SK-N-SH (cell line): ENCODE measurements at regions not wholly inside any gene's neighbourhood (a gene's known extent, or its start where the extent isn't known, plus 50 kb on each side); places are given as distances from the start of the nearest gene placed in this dataset.

Experiments
- CTCF ChIA-PET: fragments of 300-600, 350-600 bp; formaldehyde crosslinking; extraction: SDS; loops from one replicate; lab custom pipeline; 2021; lab: Yijun Ruan, JAX
- POLR2A ChIA-PET: fragments of 350-600 bp; sonication (Branson Sonifier 250); formaldehyde crosslinking; extraction: SDS; loops from one replicate; lab custom pipeline; 2020; ENCODE audit warnings: antibody characterized with exemption, inconsistent platforms; lab: Yijun Ruan, JAX
- DNase-seq: peaks from one replicate; pipeline ENCODE4 v3.0.0; 2012
- H2AFZ ChIP-seq: fragments of 200-600 bp; sonication (generic); 2 replicates; pipeline ENCODE4 v1.8.1; 2016; ENCODE audit warnings: antibody characterized with exemption, mild to moderate bottlenecking, low read depth
- H3F3A ChIP-seq: fragments of 200-600 bp; sonication (generic); replicated peaks from 2 replicates; pipeline ENCODE3; 2016; ENCODE audit warnings: antibody characterized with exemption, mild to moderate bottlenecking; ENCODE audit not compliant: insufficient read depth
- H3K27ac ChIP-seq, 2 experiments: fragments of 200-500 bp in 1 of 2; fragments of 200-600 bp in 1 of 2; sonication (Bioruptor generic) in 1 of 2; sonication (generic), shearing (Covaris generic) in 1 of 2; 2 replicates each; pipeline versions ENCODE4 v1.5.1 to v1.6.1; 2014 to 2016; ENCODE audit warnings: low read depth in 2 of 2, inconsistent platforms in 1 of 2, low read length in 1 of 2, mild to moderate bottlenecking in 1 of 2, mixed read lengths in 1 of 2
- H3K27me3 ChIP-seq: fragments of 200-600 bp; sonication (generic), shearing (Covaris generic); 2 replicates; pipeline ENCODE4 v1.6.1; 2016; ENCODE audit warnings: mixed run types; ENCODE audit not compliant: insufficient read depth
- H3K36me3 ChIP-seq, 2 experiments: fragments of 200-500 bp in 1 of 2; fragments of 200-600 bp in 1 of 2; sonication (Bioruptor generic) in 1 of 2; sonication (generic) in 1 of 2; replicated peaks in 1 of 2; 2 replicates each; pipeline versions ENCODE3 to v1.5.1; 2014 to 2016; ENCODE audit warnings: low read length in 1 of 2, mild to moderate bottlenecking in 1 of 2; ENCODE audit not compliant: insufficient read depth in 2 of 2, control insufficient read depth in 1 of 2
- H3K4me1 ChIP-seq, 2 experiments: fragments of 200-500 bp in 1 of 2; fragments of 200-600 bp in 1 of 2; sonication (Bioruptor generic) in 1 of 2; sonication (generic), shearing (Covaris generic) in 1 of 2; 2 replicates each; pipeline versions ENCODE4 v1.5.1 to v1.6.1; 2014 to 2016; ENCODE audit warnings: low read depth in 1 of 2, low read length in 1 of 2, mixed run types in 1 of 2; ENCODE audit not compliant: insufficient read depth in 2 of 2, control insufficient read depth in 1 of 2
- H3K4me2 ChIP-seq: fragments of 200-600 bp; sonication (generic), shearing (Covaris generic); 2 replicates; pipeline ENCODE4 v1.6.1; 2017; ENCODE audit warnings: mixed run types
- H3K4me3 ChIP-seq, 2 experiments: fragments of 200-500 bp in 1 of 2; fragments of 200-600 bp in 1 of 2; sonication (Bioruptor generic) in 1 of 2; sonication (generic), shearing (Covaris generic) in 1 of 2; 2 replicates each; pipeline versions ENCODE4 v1.5.1 to v1.8.1; 2014 to 2016; ENCODE audit warnings: low read depth in 2 of 2, inconsistent platforms in 1 of 2, low read length in 1 of 2, mild to moderate bottlenecking in 1 of 2, mixed read lengths in 1 of 2, moderate library complexity in 1 of 2
- H3K79me2 ChIP-seq: fragments of 200-600 bp; sonication (generic); 2 replicates; pipeline ENCODE4 v1.8.1; 2017; ENCODE audit warnings: mild to moderate bottlenecking; ENCODE audit not compliant: insufficient read depth
- H3K9ac ChIP-seq: fragments of 200-600 bp; sonication (generic); 2 replicates; pipeline ENCODE4 v1.6.1; 2017; ENCODE audit warnings: mixed run types
- H3K9me2 ChIP-seq: fragments of 200-600 bp; sonication (generic); 2 replicates; pipeline ENCODE4 v1.6.1; 2017; ENCODE audit warnings: mixed run types
- H3K9me3 ChIP-seq: fragments of 200-600 bp; sonication (generic); 2 replicates; pipeline ENCODE4 v1.6.1; 2017; ENCODE audit warnings: mixed run types, mild to moderate bottlenecking, moderate library complexity
- H4K20me1 ChIP-seq: fragments of 200-600 bp; sonication (generic); 2 replicates; pipeline ENCODE4 v1.6.1; 2017; ENCODE audit warnings: mild to moderate bottlenecking, mixed run types; ENCODE audit not compliant: insufficient read depth
- ELF1 ChIP-seq: IDR thresholded peaks from 2 replicates; pipeline ENCODE4 v1.4.0; 2012
- EP300 ChIP-seq, 2 experiments: IDR thresholded peaks; 2 replicates each; pipeline versions ENCODE4 v1.4.0 to v1.6.1; 2012; ENCODE audit warnings: borderline replicate concordance in 1 of 2, low read depth in 1 of 2, low read length in 1 of 2
- EZH2phosphoT487 ChIP-seq: fragments of 200-600 bp; sonication (generic); IDR thresholded peaks from 2 replicates; pipeline ENCODE4 v1.6.1; 2017; ENCODE audit warnings: low read depth, mixed run types, mild to moderate bottlenecking, antibody characterized with exemption, moderate library complexity, borderline replicate concordance
- FOXJ3 ChIP-seq: sonication (generic); formaldehyde crosslinking; IDR thresholded peaks from 2 replicates; pipeline ENCODE4 v1.5.1; 2020; ENCODE audit warnings: mild to moderate bottlenecking, missing genetic modification reagents
- GABPA ChIP-seq: IDR thresholded peaks from 2 replicates; pipeline ENCODE4 v1.4.0; 2012; ENCODE audit warnings: low read depth, mild to moderate bottlenecking
- IRF3 ChIP-seq: fragments of 150-350 bp; IDR thresholded peaks from 2 replicates; pipeline ENCODE4 v1.6.1; 2016; ENCODE audit warnings: mild to moderate bottlenecking, low read depth, low read length
- JUND ChIP-seq: IDR thresholded peaks from 2 replicates; pipeline ENCODE4 v1.4.0; 2012
- MEF2A ChIP-seq: IDR thresholded peaks from 2 replicates; pipeline ENCODE4 v1.4.0; 2012; ENCODE audit warnings: low read depth, borderline replicate concordance
- MXI1 ChIP-seq: IDR thresholded peaks from 2 replicates; pipeline ENCODE4 v1.6.1; 2012; ENCODE audit warnings: mild to moderate bottlenecking, low read depth, low read length, improper control_type of control experiment
- REST ChIP-seq: IDR thresholded peaks from 2 replicates; pipeline ENCODE4 v1.6.1; 2012; ENCODE audit warnings: mild to moderate bottlenecking, low read depth, low read length, moderate library complexity
- RXRA ChIP-seq: IDR thresholded peaks from 2 replicates; pipeline ENCODE4 v1.4.0; 2012; ENCODE audit warnings: low read depth, mild to moderate bottlenecking, borderline replicate concordance
- SIN3A ChIP-seq: IDR thresholded peaks from 2 replicates; pipeline ENCODE4 v1.6.1; 2012; ENCODE audit warnings: low read depth, mild to moderate bottlenecking, low read length, moderate library complexity, borderline replicate concordance
- SMC3 ChIP-seq: IDR thresholded peaks from 2 replicates; pipeline ENCODE4 v1.6.1; 2012; ENCODE audit warnings: low read depth, low read length, improper control_type of control experiment
- TAF1 ChIP-seq: IDR thresholded peaks from 2 replicates; pipeline ENCODE4 v1.6.1; 2012; ENCODE audit warnings: low read depth, mild to moderate bottlenecking, low read length, moderate library complexity, borderline replicate concordance
- ZBTB33 ChIP-seq: IDR thresholded peaks from 2 replicates; pipeline ENCODE4 v1.4.0; 2012; ENCODE audit warnings: low read depth, borderline replicate concordance

GRCh38 chr12:90030726-90031125 lies 322.1 kb upstream of the ATP2B1 start:
- Histone ChIP-seq H3K27ac (no peak overlapping the region), H3K9me2 (no peaks in the 10 kb centered on the region), H3K36me3 (no peaks in the 10 kb centered on the region), H3K79me2 (no peaks in the 10 kb centered on the region), H3K9me3 (no peaks in the 10 kb centered on the region), H3K4me2 (no peak overlapping the region), H2AFZ (no peak overlapping the region), H3K4me3 (no peak overlapping the region), H3F3A (peaks cover 13% of the 10 kb centered on the region), H3K4me1 (peaks cover 23 to 29% of the 10 kb centered on the region in 2 experiments), H4K20me1 (no peaks in the 10 kb centered on the region), H3K9ac (no peak overlapping the region), H3K27me3 (no peaks in the 10 kb centered on the region)
- no peak for DNase-seq
- CTCF ChIA-PET = interaction anchor here (0.6 to 1.3 kb wide), 2 partner anchors 17 to 100 kb away, joined by 3 read pairs; no protein-coding TSS in a partner anchor
- TF ChIP-seq ZBTB33 = no peak
- no peak for TF ChIP-seq SMC3
- TF ChIP-seq REST = no peak
- no peak for TF ChIP-seq RXRA
- TF ChIP-seq IRF3 = no peak
- no peak for TF ChIP-seq TAF1
- no peak for TF ChIP-seq EZH2phosphoT487
- TF ChIP-seq FOXJ3 (CRISPR knock-in tag) = no peak
- TF ChIP-seq EP300 (IDR thresholded peaks at IDR 0.05; ENCODE audit: borderline replicate concordance in 1 of 2, low read depth in 1 of 2, low read length in 1 of 2) = no peak
- TF ChIP-seq SIN3A = no peak
- no peak for TF ChIP-seq ELF1
- TF ChIP-seq MEF2A = no peak
- TF ChIP-seq GABPA = no peak
- no peak for TF ChIP-seq MXI1
- TF ChIP-seq JUND = no peak
- POLR2A ChIA-PET = no interaction called here
